ENCODE measurements at regions not wholly inside any gene's neighbourhood (a gene's known extent, or its start where the extent isn't known, plus 50 kb on each side); places are given as distances from the start of the nearest gene placed in this dataset.
A peak's percentile ranks its signal among the peaks of the same experiment; 100 is the strongest.

DNA sequence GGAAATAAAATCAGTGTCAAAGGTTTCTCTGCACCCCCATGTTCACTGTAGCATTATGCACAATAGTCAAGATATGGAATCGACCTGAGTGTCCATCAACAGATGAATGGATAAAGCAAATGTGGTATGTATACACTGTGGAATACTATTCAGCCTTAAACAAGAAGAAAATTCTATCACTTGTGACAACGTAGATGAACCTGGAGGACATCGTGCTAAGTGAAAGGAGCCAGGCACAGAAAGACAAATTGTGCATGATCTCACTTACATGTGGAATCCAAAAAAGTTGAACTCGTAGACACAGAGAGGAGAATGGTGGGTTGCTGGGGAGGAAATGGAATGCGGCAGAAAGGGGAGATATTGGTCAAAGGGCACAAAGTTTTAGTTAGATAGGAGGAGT lies 136.3 kb upstream of the ESR1 start:
- Histone ChIP-seq H3K27me3 (no peaks in the 10 kb centered on the region), H3K4me1 (peaks cover 0 to 8% (median 0%) of the 10 kb centered on the region in 4 donors), H3K4me3 (no peak overlapping the region), H3K27ac (no peak overlapping the region), H3K36me3 (no peaks in the 10 kb centered on the region), H3K9me3 (no peaks in the 10 kb centered on the region)
- TF ChIP-seq, protein P1, sequence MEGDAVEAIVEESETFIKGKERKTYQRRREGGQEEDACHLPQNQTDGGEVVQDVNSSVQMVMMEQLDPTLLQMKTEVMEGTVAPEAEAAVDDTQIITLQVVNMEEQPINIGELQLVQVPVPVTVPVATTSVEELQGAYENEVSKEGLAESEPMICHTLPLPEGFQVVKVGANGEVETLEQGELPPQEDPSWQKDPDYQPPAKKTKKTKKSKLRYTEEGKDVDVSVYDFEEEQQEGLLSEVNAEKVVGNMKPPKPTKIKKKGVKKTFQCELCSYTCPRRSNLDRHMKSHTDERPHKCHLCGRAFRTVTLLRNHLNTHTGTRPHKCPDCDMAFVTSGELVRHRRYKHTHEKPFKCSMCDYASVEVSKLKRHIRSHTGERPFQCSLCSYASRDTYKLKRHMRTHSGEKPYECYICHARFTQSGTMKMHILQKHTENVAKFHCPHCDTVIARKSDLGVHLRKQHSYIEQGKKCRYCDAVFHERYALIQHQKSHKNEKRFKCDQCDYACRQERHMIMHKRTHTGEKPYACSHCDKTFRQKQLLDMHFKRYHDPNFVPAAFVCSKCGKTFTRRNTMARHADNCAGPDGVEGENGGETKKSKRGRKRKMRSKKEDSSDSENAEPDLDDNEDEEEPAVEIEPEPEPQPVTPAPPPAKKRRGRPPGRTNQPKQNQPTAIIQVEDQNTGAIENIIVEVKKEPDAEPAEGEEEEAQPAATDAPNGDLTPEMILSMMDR (IDR thresholded peaks at IDR 0.05) = no peak
- intact Hi-C loops (cut with DNase I; ENCODE audit: low total_unique reads) = no loop called here
- DNase-seq = no peak

DNA sequence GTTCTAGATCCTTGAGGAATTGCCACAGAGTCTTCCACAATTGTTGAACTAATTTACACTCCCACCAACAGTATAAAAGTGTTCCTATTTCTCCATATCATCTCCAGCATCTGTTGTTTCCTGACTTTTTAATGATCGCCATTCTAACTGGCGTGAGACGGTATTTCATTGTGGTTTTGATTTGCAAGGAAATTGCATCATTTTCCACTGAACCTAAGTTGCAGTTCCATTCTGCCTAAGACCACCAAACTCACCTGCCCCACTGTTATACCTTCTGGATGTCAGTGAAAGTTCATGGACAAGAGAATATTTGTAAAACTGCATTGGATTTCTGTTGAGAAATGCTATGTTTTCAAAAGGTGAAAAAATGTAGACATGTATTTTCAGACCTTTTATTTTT lies 132.9 kb upstream of the ESR1 start:
- TF ChIP-seq, protein P1 (IDR thresholded peaks at IDR 0.05) = no peak
- DNase-seq = no peak
- intact Hi-C loops (cut with DNase I; ENCODE audit: low total_unique reads) = no loop called here

DNA sequence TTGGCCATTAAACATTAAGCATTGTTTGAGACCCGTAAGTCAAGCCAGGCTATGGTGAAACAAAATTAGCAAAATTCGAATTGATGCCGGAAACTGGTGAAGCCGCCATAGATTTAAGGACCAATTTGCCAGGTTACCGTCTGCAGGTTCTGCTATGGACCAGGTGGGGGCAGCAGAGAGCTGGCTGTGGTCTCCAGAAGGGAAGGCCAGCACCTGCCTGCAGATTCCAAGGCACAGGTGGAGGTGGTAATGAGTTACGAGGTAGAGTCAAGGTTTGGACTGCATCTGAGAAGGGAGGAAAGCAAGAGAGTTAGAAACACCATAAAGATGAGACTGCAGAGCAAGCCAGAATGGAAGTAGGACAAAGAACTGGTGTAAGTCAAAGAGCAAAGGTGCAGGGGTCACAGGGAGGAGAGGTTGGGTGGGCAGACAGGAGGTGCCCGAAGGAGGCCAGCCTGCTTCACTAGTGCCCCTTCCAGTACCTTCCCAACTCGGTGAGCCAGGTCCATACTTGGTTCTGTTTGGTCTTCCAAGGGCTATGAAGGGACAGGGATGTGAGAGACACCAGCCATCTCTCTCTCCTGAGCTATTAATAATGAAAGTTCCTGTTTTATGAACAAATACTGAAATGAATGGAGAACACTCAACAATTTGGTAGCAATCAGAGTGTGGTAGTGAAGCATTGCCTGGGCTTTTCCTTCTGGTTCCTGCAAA lies 131.6 kb upstream of the ESR1 start:
- intact Hi-C loops (cut with DNase I; ENCODE audit: low total_unique reads) = no loop called here
- no peak for DNase-seq
- Histone ChIP-seq H3K9me3 (no peaks in the 10 kb centered on the region), H3K27ac (no peak overlapping the region), H3K27me3 (no peaks in the 10 kb centered on the region), H3K36me3 (no peaks in the 10 kb centered on the region), H3K4me3 (no peak overlapping the region), H3K4me1 (peaks cover 0 to 3% (median under 1%) of the 10 kb centered on the region in 4 donors)
- TF ChIP-seq, protein P1 (IDR thresholded peaks at IDR 0.05) = peak; percentile 61 to 82

More for the DNA sequence above, 132.9 kb upstream of the ESR1 start:
- Histone ChIP-seq H3K9me3 (no peaks in the 10 kb centered on the region), H3K4me3 (no peak overlapping the region), H3K27me3 (no peaks in the 10 kb centered on the region), H3K4me1 (no peaks in the 10 kb centered on the region), H3K27ac (no peak overlapping the region), H3K36me3 (no peaks in the 10 kb centered on the region)

DNA sequence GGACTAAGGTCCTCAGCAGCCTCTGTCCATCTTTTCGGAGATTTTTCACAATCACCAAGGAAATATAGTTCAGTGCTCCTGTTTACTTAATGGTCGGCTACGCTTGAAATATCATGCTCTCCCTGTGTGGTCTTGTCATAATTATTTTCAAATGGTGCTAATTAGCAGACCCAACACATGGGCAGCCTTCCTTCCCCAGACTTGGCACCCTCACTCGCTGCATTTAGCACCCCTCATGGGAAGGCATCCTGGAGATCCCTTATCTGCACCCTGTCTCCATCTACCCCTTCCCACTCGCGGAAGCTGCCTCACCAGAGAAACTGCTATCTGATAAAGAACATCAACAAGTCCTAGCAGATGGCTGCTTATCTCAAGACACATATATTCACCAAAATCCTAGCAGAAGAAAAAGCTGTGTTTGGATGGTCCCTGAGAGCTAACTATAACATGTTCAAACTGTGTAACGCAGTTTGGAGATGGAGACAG lies 131.0 kb upstream of the ESR1 start:
- H3K9me3 ChIP-seq = no peaks in the 10 kb centered on the region
- no peak for DNase-seq
- H3K27ac ChIP-seq = no peak overlapping the region

DNA sequence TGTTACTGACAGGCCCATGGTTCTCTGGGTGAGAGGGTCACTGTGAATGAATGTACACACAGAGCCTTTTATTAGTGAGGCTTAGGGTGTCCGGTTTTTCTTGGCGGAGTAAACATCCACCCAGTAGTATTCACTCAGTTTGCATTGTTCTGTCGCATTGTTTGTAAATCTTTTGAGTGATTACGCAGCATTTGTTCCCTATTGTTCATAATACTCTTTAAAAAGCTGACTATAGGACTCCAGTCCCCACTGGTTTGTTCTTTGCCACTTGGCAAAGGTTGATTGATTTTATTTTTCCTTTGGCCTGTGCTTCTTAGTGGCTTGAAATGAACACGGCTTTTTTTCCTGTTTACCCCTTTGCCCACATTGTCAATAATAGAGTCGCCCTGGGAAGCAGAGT lies 130.1 kb upstream of the ESR1 start:
- no peaks in the 10 kb centered on the region for H3K27me3 ChIP-seq
- H3K4me3 ChIP-seq = no peak overlapping the region
- H3K27ac ChIP-seq = no peak overlapping the region
- TF ChIP-seq, protein P1 (IDR thresholded peaks at IDR 0.05) = no peak
- intact Hi-C loops (cut with DNase I; ENCODE audit: low total_unique reads) = no loop called here
- H3K36me3 ChIP-seq = no peaks in the 10 kb centered on the region
- H3K9me3 ChIP-seq = no peaks in the 10 kb centered on the region
- peaks cover 0 to 12% (median 9%) of the 10 kb centered on the region in 4 donors for H3K4me1 ChIP-seq
- no peak for DNase-seq

More for the DNA sequence above, 131.0 kb upstream of the ESR1 start:
- Histone ChIP-seq H3K4me1 (peaks cover 0 to 9% (median 6%) of the 10 kb centered on the region in 4 donors), H3K4me3 (no peak overlapping the region), H3K36me3 (no peaks in the 10 kb centered on the region), H3K27me3 (no peaks in the 10 kb centered on the region)
- intact Hi-C loops (cut with DNase I; ENCODE audit: low total_unique reads) = no loop called here
- TF ChIP-seq, protein P1 (IDR thresholded peaks at IDR 0.05) = no peak

Data from tibial artery (tissue), 4 donors.